Activated naive CD8-positive, alpha-beta T cell treated with anti-CD3 and anti-CD28 coated beads, Interleukin-2, amount 10 ng/mL, durations not matched to agents 7 days and 5 days (primary cell): ENCODE measurements at regions not wholly inside any gene's neighbourhood (a gene's known extent, or its start where the extent isn't known, plus 50 kb on each side); places are given as distances from the start of the nearest gene placed in this dataset.
"Not testable (repeated sequence)": the region's sequence is repeated elsewhere in the genome, so short reads cannot be mapped to it uniquely, and the experiment has no call there.

Experiments
- ATAC-seq: fragments of 150-1000 bp; cut with Tn5 transposase; one replicate; pipeline ENCODE4 v1.10.0; 2021; ENCODE audit warnings: low read depth, moderate library complexity
- POLR2A ChIA-PET: fragments of 350-600 bp; sonication (Branson Sonifier 250); formaldehyde crosslinking; loops from one replicate; lab custom pipeline; 2021; ENCODE audit warnings: antibody characterized with exemption; lab: Charles Lee
- DNase-seq: peaks from one replicate; pipeline ENCODE4 v3.0.0; 2021
- H3K27ac Mint-ChIP-seq: one replicate; pipeline ENCODE4 v1.8.0; 2022; ENCODE audit warnings: mild to moderate bottlenecking, mixed read lengths
- H3K27me3 Mint-ChIP-seq: one replicate; pipeline ENCODE4 v1.8.0; 2022; ENCODE audit warnings: mild to moderate bottlenecking, moderate library complexity, mixed read lengths
- H3K36me3 Mint-ChIP-seq: one replicate; pipeline ENCODE4 v1.8.0; 2021; ENCODE audit warnings: mild to moderate bottlenecking, mixed read lengths
- H3K4me1 Mint-ChIP-seq: one replicate; pipeline ENCODE4 v1.8.0; 2021; ENCODE audit warnings: mixed read lengths
- H3K4me3 Mint-ChIP-seq: one replicate; pipeline ENCODE4 v1.8.0; 2022; ENCODE audit warnings: mild to moderate bottlenecking, moderate library complexity, mixed read lengths
- H3K9me3 Mint-ChIP-seq: one replicate; pipeline ENCODE4 v1.8.0; 2021; ENCODE audit warnings: mixed read lengths

DNA sequence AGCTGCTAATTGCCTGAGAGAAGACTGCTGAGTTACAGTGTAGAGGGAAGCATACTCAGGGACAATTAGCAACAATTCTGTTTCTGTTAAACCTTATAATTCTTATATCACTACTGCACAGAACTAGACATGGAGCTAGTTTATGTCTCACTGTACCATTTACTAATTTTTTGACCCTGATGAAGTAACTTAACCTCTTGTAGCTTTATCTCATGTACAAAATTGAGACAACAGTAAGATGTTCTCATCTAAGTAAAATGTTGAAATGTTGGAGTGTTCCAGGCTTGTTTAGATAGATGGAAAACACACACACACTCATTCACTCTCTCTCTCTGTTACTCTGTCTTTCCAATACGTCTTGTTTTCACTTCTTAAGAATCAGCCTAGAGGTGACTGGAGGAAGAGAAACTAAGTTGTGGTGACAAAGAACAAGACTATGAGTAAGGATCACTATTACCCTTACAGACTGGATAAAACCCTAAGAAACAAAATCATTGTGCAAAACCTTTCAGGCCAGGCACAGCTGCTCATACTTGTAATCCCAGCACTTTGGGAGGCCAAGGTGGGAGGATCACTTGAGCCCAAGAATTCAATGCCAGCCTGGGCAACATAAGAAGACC is 107.8 kb downstream of the FAM72C start:
- DNase-seq, H3K27ac Mint-ChIP-seq, POLR2A ChIA-PET, H3K9me3 Mint-ChIP-seq, H3K4me1 Mint-ChIP-seq, H3K36me3 Mint-ChIP-seq, H3K4me3 Mint-ChIP-seq, H3K27me3 Mint-ChIP-seq: not testable (repeated sequence)
- ATAC-seq = peak; percentile 91

DNA sequence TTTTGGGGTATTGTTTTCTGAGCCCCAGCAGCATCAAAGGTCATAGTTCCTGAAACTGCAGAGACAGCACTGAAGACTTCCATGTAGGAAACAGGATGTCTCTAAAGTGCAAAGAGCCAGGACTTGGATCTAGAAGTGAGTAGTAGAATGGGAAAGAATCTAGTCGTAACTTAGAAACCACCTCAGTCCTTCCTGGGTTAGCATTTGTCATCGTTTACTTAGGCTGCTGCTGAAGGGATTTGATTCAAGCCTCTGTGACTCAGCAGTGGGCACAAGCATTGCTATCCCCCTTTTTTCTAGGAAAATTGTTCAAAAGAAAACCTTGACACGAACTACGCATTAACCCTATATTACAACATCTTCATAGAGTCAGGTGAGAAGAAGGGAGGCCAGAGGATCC is 109.1 kb downstream of the FAM72C start:
- POLR2A ChIA-PET, ATAC-seq, H3K27me3 Mint-ChIP-seq, H3K27ac Mint-ChIP-seq, DNase-seq, H3K36me3 Mint-ChIP-seq, H3K4me1 Mint-ChIP-seq, H3K9me3 Mint-ChIP-seq, H3K4me3 Mint-ChIP-seq: not testable (repeated sequence)

DNA sequence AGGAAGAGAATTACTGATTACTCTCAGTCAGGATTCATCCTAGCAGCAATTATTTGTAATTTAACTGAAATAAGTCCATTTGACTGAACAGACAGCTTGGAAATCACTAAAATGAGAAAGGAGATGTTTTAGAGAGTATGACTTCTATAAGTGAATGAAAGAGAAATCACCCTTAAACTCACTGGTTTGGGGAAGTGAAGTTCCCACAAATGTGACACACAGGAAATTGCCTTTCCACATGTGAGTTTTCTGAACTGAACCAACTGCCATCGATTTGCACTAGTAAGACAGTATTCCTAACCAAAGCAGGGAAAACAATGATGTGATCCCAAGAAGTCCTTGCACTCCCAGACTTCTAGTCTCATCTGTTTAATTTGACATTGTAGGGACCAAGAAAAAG is 110.5 kb downstream of the FAM72C start:
- H3K36me3 Mint-ChIP-seq, POLR2A ChIA-PET, H3K9me3 Mint-ChIP-seq, H3K4me1 Mint-ChIP-seq, H3K27me3 Mint-ChIP-seq, DNase-seq, H3K4me3 Mint-ChIP-seq, ATAC-seq, H3K27ac Mint-ChIP-seq: not testable (repeated sequence)

DNA sequence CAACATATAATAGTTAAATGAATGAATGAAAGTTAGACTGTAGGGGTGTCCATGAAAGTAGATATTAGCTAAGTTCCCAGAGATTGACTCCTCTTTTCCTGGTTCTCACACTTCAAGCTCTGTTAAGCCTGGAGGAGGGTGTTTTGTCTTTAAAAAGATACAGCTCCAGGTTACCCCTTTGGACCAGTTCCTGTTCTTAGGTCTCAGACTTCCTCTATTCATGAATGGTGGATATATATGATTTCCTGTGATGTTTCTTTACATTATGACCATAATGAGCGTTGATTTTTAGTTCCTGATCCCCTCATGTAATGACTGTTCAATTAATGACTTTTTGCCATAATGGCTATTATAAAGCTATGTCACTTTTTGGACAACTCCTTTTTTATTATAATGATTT is 115.9 kb downstream of the FAM72C start:
- H3K9me3 Mint-ChIP-seq, H3K4me3 Mint-ChIP-seq, DNase-seq, ATAC-seq, H3K27me3 Mint-ChIP-seq, H3K4me1 Mint-ChIP-seq, H3K36me3 Mint-ChIP-seq, H3K27ac Mint-ChIP-seq, POLR2A ChIA-PET: not testable (repeated sequence)

DNA sequence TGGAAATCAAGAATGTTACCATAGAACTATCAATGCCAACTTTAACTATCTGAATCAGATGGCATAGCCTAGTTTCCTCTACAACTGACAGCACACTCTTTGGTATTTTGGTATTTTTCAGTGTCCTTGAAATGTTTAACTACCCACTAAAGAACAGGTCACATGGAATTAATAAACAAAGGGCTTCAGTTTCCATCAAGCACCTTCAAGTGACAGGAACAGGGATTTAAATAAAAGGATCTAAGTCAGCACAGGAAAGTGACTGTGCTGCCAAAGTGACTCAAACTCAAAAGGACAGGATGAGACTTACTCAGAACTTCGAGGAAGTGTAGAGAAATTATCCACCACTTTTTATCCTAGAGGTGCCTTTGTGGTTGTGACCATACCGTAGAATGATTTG is 117.7 kb downstream of the FAM72C start:
- ATAC-seq, H3K4me3 Mint-ChIP-seq, H3K4me1 Mint-ChIP-seq, POLR2A ChIA-PET, DNase-seq, H3K27me3 Mint-ChIP-seq, H3K27ac Mint-ChIP-seq, H3K9me3 Mint-ChIP-seq, H3K36me3 Mint-ChIP-seq: not testable (repeated sequence)

DNA sequence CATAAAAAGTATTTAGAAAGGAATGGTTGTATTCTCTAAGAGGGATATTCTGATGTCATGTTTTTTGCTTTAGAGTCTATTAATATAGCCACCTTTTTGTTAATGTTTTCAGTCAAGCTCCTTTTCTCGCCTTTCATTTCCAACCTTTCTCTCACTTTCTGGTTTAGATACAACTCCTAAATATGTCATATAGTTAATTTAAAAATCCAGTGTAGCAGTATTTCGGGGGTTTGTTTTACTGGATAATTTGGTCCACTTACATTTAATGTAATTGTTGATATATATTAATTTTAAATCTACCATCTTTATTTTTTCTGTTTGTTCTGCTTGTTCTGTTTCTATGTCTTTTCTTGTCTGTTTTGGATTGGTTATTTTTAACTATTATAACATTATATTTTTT is 121.1 kb downstream of the FAM72C start:
- H3K4me3 Mint-ChIP-seq, DNase-seq, H3K27ac Mint-ChIP-seq, H3K27me3 Mint-ChIP-seq, ATAC-seq, POLR2A ChIA-PET, H3K36me3 Mint-ChIP-seq, H3K9me3 Mint-ChIP-seq, H3K4me1 Mint-ChIP-seq: not testable (repeated sequence)

DNA sequence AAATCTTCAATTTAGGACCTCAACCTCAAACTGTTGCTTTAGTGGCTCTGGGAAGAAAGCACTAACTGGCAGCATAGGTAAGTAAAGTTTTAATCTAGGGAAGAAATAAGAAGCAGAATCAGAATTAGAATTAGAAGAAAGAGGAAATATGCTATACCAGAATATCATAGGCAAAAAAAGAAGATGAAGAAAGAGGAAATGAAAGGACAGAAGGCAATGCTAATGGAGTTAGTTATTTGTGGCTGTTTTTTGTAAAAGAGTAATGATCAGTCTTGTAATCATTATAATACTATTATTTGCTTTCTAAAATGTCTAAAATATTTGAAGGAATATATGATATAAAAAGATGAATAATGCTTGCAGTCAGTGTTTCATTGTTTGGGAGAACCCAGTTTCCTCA is 122.9 kb downstream of the FAM72C start:
- H3K27ac Mint-ChIP-seq, H3K27me3 Mint-ChIP-seq, POLR2A ChIA-PET, H3K36me3 Mint-ChIP-seq, ATAC-seq, H3K4me1 Mint-ChIP-seq, DNase-seq, H3K9me3 Mint-ChIP-seq, H3K4me3 Mint-ChIP-seq: not testable (repeated sequence)

DNA sequence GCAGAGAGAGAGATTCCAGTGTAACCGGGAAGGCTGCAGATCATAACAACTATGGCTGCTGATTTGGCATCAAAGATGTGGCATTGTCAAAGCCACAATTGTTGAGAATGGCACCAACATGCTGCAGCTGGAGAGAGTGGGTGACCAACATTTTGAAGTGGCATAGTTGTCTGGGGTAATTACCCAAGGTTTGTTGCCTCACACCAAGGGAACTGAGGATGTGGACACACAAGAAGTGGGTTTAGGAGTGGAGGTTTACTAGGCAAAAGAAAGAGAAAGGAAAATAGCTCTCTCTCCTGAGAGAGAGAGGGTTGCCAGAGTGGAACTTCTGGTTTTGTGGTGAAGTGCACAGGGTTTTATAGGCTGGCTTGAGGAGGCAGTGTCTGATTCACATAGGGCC is 126.6 kb downstream of the FAM72C start:
- H3K9me3 Mint-ChIP-seq, H3K27ac Mint-ChIP-seq, H3K27me3 Mint-ChIP-seq, POLR2A ChIA-PET, H3K4me3 Mint-ChIP-seq, DNase-seq, ATAC-seq, H3K4me1 Mint-ChIP-seq, H3K36me3 Mint-ChIP-seq: not testable (repeated sequence)

DNA sequence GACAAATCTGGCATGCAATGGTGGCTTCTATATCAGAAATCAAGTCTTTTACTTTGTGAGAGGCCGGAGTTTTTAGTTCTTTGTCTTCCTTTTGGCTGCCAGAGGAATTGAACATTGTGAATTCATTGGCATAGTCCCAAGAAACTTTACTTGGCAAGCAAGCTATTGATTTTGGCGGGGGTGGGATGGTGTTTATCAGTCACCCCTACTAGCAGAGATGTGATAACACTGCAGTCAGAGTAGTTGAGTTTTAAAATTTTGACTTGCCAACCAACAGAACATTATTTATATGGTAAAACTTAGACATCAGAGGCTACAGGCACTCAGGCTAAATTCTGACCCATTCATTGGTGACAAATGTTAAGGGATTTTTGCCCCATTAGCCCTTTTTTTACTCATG is 129.7 kb downstream of the FAM72C start:
- ATAC-seq, H3K9me3 Mint-ChIP-seq, H3K27ac Mint-ChIP-seq, POLR2A ChIA-PET, DNase-seq, H3K4me3 Mint-ChIP-seq, H3K36me3 Mint-ChIP-seq, H3K4me1 Mint-ChIP-seq: not testable (repeated sequence)
- peaks cover 11% of the 10 kb centered on the region for H3K27me3 Mint-ChIP-seq

DNA sequence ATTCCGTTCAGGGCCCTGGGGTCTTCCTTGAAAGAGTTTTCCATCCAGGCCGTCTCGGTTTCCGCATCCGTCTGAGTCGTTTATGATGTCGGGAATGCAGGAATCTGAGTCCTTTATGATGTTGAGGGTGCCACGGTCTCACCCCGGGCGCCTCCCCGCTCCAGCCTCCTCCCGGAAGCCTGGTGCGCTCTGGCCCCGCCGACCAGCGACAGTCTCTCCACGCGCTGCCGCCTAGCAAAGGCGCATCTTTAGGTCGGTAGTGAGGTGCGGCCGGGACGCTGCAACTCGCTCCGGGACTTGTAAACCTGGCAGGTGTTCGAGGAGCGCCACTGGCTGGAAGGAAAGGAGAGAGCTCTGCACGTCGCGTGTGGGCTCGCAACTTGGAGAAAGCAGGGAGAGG is 132.6 kb downstream of the FAM72C start:
- ATAC-seq, DNase-seq, H3K36me3 Mint-ChIP-seq, H3K27ac Mint-ChIP-seq, H3K4me1 Mint-ChIP-seq, H3K9me3 Mint-ChIP-seq, H3K4me3 Mint-ChIP-seq, POLR2A ChIA-PET: not testable (repeated sequence)
- H3K27me3 Mint-ChIP-seq = peaks cover 11% of the 10 kb centered on the region

DNA sequence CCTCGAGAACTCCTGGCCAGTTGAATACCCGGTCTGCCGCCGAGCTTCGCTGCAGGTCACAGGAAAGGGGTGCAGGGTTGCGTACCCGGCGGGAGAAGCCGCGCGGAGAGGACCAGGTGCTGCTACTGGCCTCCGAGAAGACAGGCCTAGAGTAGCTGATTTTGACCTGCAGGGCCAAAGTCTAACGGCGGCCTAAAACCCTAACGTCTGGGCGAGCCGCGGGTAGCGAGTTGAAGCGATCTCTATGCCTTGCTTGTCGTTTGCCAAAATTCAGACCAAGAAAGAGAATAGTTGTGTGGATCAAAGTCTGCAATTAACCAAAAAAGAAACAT is 133.2 kb downstream of the FAM72C start:
- H3K27ac Mint-ChIP-seq, ATAC-seq, POLR2A ChIA-PET, DNase-seq, H3K36me3 Mint-ChIP-seq, H3K4me1 Mint-ChIP-seq, H3K4me3 Mint-ChIP-seq, H3K9me3 Mint-ChIP-seq: not testable (repeated sequence)
- H3K27me3 Mint-ChIP-seq = peaks cover 11% of the 10 kb centered on the region

DNA sequence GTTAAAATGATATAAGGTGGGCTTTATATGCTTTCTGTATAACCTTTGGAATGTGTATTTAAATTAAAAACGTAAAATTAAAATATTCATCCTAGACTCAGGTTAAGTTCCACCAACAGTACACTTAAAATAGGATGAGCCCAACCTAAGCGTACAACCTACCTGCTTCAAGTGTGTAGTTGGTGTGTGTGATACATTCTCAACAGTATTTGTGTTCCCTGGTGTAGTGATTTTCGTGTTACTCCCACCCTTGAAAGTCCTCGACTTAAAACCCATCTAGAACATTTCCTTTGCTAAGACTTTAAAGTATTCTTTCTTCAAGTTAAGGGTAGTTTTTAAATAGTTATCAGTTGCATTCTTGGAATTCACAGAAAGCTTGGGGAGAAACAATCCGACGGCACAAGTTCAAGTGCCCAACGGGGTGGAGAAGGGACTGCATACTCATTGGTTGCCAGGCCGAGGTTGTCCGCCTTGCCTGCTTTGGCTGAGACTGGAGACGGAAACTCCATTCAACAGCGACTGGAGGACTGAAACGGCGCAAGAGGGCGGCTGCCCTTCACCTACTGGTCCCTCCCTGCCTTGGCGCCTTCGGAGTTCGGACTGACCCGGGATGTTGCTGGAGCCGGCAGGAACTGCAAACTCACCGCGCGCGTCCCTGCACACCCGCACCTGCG is 133.7 kb downstream of the FAM72C start:
- H3K27ac Mint-ChIP-seq, H3K4me3 Mint-ChIP-seq, POLR2A ChIA-PET, H3K4me1 Mint-ChIP-seq, DNase-seq, H3K36me3 Mint-ChIP-seq, ATAC-seq, H3K9me3 Mint-ChIP-seq: not testable (repeated sequence)
- H3K27me3 Mint-ChIP-seq = peaks cover 11% of the 10 kb centered on the region

DNA sequence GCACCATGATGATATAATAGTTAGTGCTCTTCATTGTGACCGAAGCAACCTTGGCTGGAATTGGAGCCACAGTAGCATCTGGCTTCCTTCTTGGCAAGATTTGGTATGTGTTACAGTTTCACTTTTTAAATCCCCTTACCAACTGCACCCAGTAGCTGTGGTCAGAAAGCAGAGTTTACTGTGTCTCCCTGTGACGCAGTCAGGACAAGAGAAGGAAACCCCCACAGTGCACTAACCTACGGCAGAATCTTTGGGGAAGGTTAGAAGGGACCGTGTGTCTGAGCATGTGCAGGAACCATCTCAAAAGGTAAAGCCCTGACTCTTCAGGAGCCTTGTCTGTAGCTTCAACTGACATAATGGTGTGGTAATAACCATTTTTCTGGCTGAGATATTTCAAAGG is 138.4 kb downstream of the FAM72C start:
- ATAC-seq, H3K4me3 Mint-ChIP-seq, H3K27me3 Mint-ChIP-seq, H3K36me3 Mint-ChIP-seq, DNase-seq, H3K4me1 Mint-ChIP-seq, H3K27ac Mint-ChIP-seq, H3K9me3 Mint-ChIP-seq, POLR2A ChIA-PET: not testable (repeated sequence)

DNA sequence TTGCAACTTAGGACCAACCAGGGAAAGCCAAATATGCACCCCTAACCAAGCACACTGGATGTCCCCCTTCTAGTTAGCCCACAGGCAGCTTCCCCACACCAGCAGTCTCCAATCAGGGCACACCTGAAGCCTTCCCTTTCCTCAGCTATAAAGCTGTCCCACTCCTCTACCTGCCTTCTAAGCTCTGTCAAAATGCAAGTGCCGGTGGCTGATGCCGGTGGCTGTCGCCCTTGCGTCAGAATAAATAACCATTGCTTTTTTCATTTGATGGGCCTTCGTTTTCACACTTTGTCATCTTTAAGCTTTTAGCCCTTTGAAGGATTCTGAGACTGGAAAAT is 139.4 kb downstream of the FAM72C start:
- H3K9me3 Mint-ChIP-seq, H3K27ac Mint-ChIP-seq, POLR2A ChIA-PET, DNase-seq, H3K4me3 Mint-ChIP-seq, H3K27me3 Mint-ChIP-seq, H3K36me3 Mint-ChIP-seq, H3K4me1 Mint-ChIP-seq, ATAC-seq: not testable (repeated sequence)
